22Rv1 (cell line): ENCODE measurements at regions not wholly inside any gene's neighbourhood (a gene's known extent, or its start where the extent isn't known, plus 50 kb on each side); places are given as distances from the start of the nearest gene placed in this dataset.

Experiments
- CTCF ChIP-seq: fragments of 450-650 bp; IDR thresholded peaks from 2 replicates; pipeline ENCODE4 v1.5.1; 2017; ENCODE audit warnings: mild to moderate bottlenecking
- ZFX ChIP-seq: fragments of 450-650 bp; IDR thresholded peaks from 2 replicates; pipeline ENCODE4 v1.6.1; 2017; ENCODE audit warnings: antibody characterized with exemption, borderline replicate concordance

DNA sequence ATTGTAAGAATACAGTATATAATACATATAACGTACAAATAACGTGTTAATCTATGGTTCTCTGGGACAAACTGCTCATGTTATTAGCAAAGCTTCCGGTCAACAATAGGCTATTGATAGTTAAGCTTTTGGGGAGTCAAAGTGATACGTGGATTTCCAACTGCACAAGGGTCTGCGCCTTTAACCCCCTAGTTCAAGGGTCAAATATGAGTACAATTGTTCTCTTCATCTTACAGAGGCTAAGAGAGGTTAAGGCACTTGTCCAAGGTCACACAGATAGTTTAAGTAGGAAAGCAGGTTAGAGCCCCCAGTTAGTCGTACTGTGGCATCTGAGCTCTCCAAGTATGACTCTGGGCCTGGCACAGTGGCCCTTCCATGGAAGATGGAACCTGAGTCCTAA, 204.3 kb upstream of the KRR1 start:
- TF ChIP-seq ZFX: no peak
- TF ChIP-seq CTCF: no peak
